Fibroblast of mammary gland (primary cell): ENCODE measurements at regions not wholly inside any gene's neighbourhood (a gene's known extent, or its start where the extent isn't known, plus 50 kb on each side); places are given as distances from the start of the nearest gene placed in this dataset.

Source experiments
- DNase-seq: peaks from one replicate; pipeline ENCODE4 v3.0.0-alpha.2; 2010; ENCODE audit warnings: low read depth
- H3K4me3 ChIP-seq: 2 replicates; pipeline ENCODE4 v1.5.1; 2011; ENCODE audit warnings: low read depth, mild to moderate bottlenecking, low read length, moderate library complexity; ENCODE audit not compliant: control insufficient read depth
- CTCF ChIP-seq: conservative IDR thresholded peaks from 2 replicates; pipeline ENCODE4 v1.5.1; 2011; ENCODE audit warnings: low read depth, low read length, inconsistent platforms; ENCODE audit not compliant: control insufficient read depth, insufficient read depth

DNA sequence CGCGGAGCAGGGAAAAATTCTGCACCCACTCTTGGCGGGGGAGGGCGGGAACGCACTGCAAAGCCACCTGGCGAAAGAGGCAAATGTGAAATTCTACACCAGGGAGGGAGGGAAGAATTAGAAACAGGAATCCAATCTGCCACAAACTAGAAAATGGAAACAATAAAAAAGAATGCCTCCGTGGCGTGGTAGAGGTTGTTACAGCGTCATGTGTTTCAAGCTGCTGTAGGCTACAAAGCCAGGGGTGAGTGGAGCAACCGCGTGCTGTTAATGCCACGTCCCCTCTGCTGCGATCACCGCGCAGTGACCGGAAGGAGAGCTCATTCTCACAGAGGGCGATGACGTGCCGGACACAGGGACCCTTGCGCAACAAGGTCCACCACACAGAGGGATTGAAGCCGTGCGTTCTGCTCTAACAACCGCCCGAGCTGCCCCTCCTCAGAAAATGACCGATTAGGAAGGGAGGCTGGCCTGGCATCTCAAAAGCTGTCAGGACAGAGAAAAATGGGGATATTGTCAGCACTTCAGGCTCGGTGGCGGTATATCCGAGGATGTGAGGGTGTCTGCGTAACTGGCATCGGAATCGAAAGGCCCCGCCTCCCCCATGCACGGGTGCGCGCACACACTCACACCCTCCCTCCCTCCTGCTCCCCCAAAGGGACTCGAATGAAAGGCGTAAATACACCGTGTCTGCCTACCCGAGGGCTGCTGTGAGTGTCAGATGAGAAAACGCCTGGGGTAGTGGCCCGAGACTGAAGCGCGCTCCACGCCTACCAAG is 70.8 kb upstream of the TNRC6C start:
- TF ChIP-seq CTCF = no peak
- DNase-seq = peak; percentile 79
- peak overlapping the region; percentile 48 for H3K4me3 ChIP-seq

GRCh38 chr17:77888242-77889134 is 70.0 kb upstream of the TNRC6C start:
- peak overlapping the region; percentile 48 for H3K4me3 ChIP-seq
- peak; percentile 20 for DNase-seq
- no peak for TF ChIP-seq CTCF

DNA sequence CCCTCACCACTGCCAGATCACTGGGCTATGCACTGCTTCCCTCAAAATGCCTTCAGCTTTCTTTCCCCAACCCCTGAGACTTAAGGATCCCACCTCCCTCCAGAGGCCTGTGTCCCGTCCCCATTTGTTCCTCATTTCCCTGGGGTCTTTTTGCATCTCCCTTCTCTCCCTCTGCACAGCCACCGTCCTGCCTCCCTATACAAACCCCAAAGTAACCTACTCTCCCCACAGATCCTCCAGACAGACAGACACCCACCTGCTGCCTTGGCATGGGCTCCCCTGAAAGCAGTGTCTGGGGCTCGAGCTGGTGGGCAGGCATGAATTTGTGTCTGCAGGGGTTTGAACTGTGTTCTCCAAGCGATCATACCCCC is 69.4 kb upstream of the TNRC6C start:
- no peak overlapping the region for H3K4me3 ChIP-seq
- no peak for DNase-seq
- no peak for TF ChIP-seq CTCF

- no peak for TF ChIP-seq CTCF
- H3K4me3 ChIP-seq = no peak overlapping the region
- no peak for DNase-seq
Observed at GRCh38 chr17:77889866-77890760, 68.4 kb upstream of the TNRC6C start.

- DNase-seq = no peak
- no peak for TF ChIP-seq CTCF
Observed at GRCh38 chr17:77890771-77891170, 67.7 kb upstream of the TNRC6C start.

GRCh38 chr17:77891602-77892001 is 66.9 kb upstream of the TNRC6C start:
- no peak for TF ChIP-seq CTCF
- no peak overlapping the region for H3K4me3 ChIP-seq
- DNase-seq = no peak

More at GRCh38 chr17:77890771-77891170, 67.7 kb upstream of the TNRC6C start:
- H3K4me3 ChIP-seq = no peak overlapping the region
